Progenitor cell of endocrine pancreas (in vitro differentiated cells): ENCODE measurements at regions not wholly inside any gene's neighbourhood (a gene's known extent, or its start where the extent isn't known, plus 50 kb on each side); places are given as distances from the start of the nearest gene placed in this dataset.
A peak's percentile ranks its signal among the peaks of the same experiment; 100 is the strongest.

ENCODE experiments used
- DNase-seq: peaks from one replicate; pipeline ENCODE4 v3.0.0; 2021; ENCODE audit warnings: low spot score; ENCODE audit not compliant: unreplicated experiment
- H3K27ac Mint-ChIP-seq: 2 replicates; pipeline ENCODE4 v1.8.0; 2021; ENCODE audit warnings: mild to moderate bottlenecking, moderate library complexity, mixed read lengths
- H3K27me3 Mint-ChIP-seq: 2 replicates; pipeline ENCODE4 v1.8.0; 2021; ENCODE audit warnings: mixed read lengths
- H3K36me3 Mint-ChIP-seq: 2 replicates; pipeline ENCODE4 v1.8.0; 2022; ENCODE audit warnings: mixed read lengths; ENCODE audit not compliant: insufficient read depth
- H3K4me1 Mint-ChIP-seq: 2 replicates; pipeline ENCODE4 v1.8.0; 2021; ENCODE audit warnings: low read depth, mixed read lengths
- H3K4me3 Mint-ChIP-seq: 2 replicates; pipeline ENCODE4 v1.8.0; 2021; ENCODE audit warnings: low read depth, mild to moderate bottlenecking, moderate library complexity, mixed read lengths
- H3K9me3 Mint-ChIP-seq: 2 replicates; pipeline ENCODE4 v1.8.0; 2021; ENCODE audit warnings: low read depth, mixed read lengths
- CTCF ChIP-seq: fragments of 200-600 bp; sonication (generic); IDR thresholded peaks from one replicate; pipeline ENCODE4 v1.5.0; 2021; ENCODE audit warnings: antibody characterized with exemption, mild to moderate bottlenecking; ENCODE audit not compliant: unreplicated experiment

DNA sequence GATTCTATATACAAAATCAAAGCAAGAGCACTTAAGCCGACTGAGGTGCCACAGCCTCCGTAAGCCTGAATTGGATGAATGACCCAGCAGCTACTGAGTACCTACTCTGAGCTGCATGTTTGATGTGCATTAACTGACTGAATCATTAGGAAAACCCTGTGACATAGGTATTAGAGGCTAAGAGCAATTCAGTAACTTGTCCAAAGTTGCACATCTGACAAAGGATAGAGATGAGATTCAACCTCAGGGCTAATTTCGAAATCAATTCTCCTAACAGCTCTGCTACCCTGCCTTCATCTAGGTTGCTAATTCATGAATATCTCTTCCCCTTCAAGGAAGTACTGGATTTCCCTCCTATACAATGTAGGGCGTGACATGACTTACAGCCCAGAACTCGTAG is 89.1 kb upstream of the GLIS3 start:
- no peak overlapping the region for H3K4me3 Mint-ChIP-seq
- no peak overlapping the region for H3K27ac Mint-ChIP-seq
- H3K27me3 Mint-ChIP-seq: peaks cover 6% of the 10 kb centered on the region
- TF ChIP-seq CTCF: no peak
- H3K4me1 Mint-ChIP-seq: no peaks in the 10 kb centered on the region
- no peak for DNase-seq
- H3K36me3 Mint-ChIP-seq: no peaks in the 10 kb centered on the region
- H3K9me3 Mint-ChIP-seq: no peaks in the 10 kb centered on the region

GRCh38 chr9:4386819-4387218 is 87.0 kb upstream of the GLIS3 start:
- no peaks in the 10 kb centered on the region for H3K36me3 Mint-ChIP-seq
- H3K27ac Mint-ChIP-seq: no peak overlapping the region
- peaks cover 6% of the 10 kb centered on the region for H3K27me3 Mint-ChIP-seq
- H3K9me3 Mint-ChIP-seq: no peaks in the 10 kb centered on the region
- TF ChIP-seq CTCF: no peak
- H3K4me3 Mint-ChIP-seq: no peak overlapping the region
- no peak for DNase-seq
- no peaks in the 10 kb centered on the region for H3K4me1 Mint-ChIP-seq

DNA sequence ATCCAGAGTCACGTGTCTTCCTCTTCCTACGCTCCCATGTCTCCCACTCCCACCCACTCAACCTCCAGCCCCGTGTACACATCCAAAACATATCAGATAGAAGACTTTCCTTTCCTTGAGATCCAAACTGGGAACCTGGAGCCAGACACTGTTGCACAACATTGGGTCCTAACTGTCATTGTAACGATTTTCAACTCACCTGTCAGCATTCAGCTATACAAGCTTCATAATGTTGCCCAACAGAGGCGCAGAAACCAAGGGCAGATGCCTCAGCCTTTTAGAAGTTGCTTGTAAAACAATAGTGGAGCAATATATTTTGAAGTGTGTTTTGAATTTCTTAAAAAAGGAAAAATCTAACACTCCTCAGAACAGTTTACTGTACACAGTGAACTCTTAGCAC is 84.9 kb upstream of the GLIS3 start:
- Mint-ChIP-seq H3K27me3 (peaks cover 2% of the 10 kb centered on the region), H3K27ac (no peak overlapping the region), H3K4me1 (no peaks in the 10 kb centered on the region), H3K9me3 (no peaks in the 10 kb centered on the region), H3K4me3 (no peak overlapping the region), H3K36me3 (no peaks in the 10 kb centered on the region)
- DNase-seq: no peak
- no peak for TF ChIP-seq CTCF

DNA sequence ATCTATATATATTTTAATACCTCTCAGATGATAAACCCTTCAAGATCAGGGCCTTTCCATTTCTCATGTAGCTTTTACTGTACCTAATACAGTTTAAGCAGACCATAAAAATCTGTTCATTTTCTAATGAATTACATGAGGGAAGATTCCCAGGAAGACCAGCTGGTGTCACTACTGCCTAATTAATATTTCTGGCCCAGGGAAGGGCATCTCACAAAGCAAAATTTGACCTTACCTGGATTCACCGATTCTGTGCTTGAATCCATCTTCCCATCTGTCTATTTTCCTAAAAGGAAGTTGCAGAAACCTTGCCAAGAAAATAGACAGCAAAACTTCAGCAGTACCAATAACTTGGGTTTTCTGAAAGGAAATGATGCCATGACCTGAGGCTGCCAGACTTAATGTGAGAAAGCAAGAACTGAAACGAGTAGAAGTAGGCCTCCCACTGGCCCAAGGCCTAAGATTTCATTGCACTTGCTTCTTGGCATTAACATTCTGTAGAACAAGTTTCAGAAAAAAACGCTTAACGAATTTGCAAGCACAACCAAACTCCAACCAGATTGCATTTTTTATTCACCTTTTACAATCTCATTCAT is 83.0 kb upstream of the GLIS3 start:
- no peak overlapping the region for H3K4me3 Mint-ChIP-seq
- no peaks in the 10 kb centered on the region for H3K4me1 Mint-ChIP-seq
- no peak for DNase-seq
- no peaks in the 10 kb centered on the region for H3K27me3 Mint-ChIP-seq
- H3K36me3 Mint-ChIP-seq: no peaks in the 10 kb centered on the region
- peak; percentile 67 for TF ChIP-seq CTCF
- no peaks in the 10 kb centered on the region for H3K9me3 Mint-ChIP-seq
- H3K27ac Mint-ChIP-seq: no peak overlapping the region

GRCh38 chr9:4381744-4382143 is 81.9 kb upstream of the GLIS3 start:
- H3K4me1 Mint-ChIP-seq: no peaks in the 10 kb centered on the region
- no peaks in the 10 kb centered on the region for H3K9me3 Mint-ChIP-seq
- no peak for TF ChIP-seq CTCF
- no peak overlapping the region for H3K4me3 Mint-ChIP-seq
- H3K36me3 Mint-ChIP-seq: no peaks in the 10 kb centered on the region
- no peaks in the 10 kb centered on the region for H3K27me3 Mint-ChIP-seq
- DNase-seq: no peak
- H3K27ac Mint-ChIP-seq: no peak overlapping the region
